GM12874 (cell line): ENCODE measurements at regions not wholly inside any gene's neighbourhood (a gene's known extent, or its start where the extent isn't known, plus 50 kb on each side); places are given as distances from the start of the nearest gene placed in this dataset.
A peak's percentile ranks its signal among the peaks of the same experiment; 100 is the strongest.

Source experiments
- TF ChIP-seq, protein P1 (sequence below): IDR thresholded peaks from 2 replicates; pipeline ENCODE4 v1.5.1; 2011; ENCODE audit warnings: low read depth, mild to moderate bottlenecking, control low read depth, low read length, moderate library complexity; ENCODE audit not compliant: insufficient read depth

DNA sequence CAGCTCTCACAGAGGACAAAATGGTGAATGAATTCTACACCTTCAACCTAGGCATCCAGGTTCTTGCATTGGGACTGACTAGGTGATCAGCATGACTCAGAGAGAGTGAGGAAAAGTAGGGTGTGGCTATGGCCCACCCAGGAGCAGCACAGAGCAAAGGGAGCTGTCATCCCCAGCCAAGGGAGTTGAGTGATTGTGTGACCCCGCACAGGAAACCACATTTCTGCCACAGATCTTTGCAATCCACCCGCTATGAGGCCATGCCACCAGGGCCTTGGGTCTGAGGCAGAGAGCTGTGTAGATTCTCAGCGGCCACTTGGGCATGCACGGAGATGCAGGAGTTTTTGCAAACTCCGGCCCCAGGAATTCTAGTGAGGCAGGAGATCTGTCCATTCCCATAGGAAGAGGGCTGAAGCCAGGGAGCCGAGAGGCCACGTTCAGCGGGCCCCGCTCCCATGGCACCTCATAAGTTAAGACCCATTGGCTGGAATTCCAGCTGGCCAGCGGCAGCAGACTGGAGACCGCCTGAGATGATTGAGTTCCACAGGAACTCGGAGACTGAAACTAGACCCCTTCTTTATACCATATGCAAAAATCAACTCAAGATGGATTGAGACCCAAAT, 75.9 kb downstream of the NAA11 start:
- TF ChIP-seq, protein P1, sequence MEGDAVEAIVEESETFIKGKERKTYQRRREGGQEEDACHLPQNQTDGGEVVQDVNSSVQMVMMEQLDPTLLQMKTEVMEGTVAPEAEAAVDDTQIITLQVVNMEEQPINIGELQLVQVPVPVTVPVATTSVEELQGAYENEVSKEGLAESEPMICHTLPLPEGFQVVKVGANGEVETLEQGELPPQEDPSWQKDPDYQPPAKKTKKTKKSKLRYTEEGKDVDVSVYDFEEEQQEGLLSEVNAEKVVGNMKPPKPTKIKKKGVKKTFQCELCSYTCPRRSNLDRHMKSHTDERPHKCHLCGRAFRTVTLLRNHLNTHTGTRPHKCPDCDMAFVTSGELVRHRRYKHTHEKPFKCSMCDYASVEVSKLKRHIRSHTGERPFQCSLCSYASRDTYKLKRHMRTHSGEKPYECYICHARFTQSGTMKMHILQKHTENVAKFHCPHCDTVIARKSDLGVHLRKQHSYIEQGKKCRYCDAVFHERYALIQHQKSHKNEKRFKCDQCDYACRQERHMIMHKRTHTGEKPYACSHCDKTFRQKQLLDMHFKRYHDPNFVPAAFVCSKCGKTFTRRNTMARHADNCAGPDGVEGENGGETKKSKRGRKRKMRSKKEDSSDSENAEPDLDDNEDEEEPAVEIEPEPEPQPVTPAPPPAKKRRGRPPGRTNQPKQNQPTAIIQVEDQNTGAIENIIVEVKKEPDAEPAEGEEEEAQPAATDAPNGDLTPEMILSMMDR = no peak

DNA sequence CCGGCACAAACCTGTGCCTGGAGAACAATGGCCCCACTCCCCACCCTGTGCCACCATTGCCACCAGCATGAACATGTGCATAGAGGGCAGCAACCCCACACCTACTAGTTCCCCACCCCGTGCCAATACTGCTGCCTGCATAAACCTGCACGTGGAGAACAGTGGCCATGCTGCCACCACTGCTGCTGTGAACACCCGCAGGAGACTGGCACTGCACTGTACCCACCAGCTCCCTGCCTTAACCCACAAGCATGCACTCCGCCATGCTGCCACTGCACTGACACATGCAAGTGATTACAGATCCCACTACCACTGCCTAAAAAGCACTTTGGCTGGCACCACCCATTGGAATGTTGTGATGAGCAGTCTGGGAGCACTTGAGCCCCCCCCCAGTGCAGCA, 77.3 kb downstream of the NAA11 start:
- TF ChIP-seq, protein P1 = no peak

DNA sequence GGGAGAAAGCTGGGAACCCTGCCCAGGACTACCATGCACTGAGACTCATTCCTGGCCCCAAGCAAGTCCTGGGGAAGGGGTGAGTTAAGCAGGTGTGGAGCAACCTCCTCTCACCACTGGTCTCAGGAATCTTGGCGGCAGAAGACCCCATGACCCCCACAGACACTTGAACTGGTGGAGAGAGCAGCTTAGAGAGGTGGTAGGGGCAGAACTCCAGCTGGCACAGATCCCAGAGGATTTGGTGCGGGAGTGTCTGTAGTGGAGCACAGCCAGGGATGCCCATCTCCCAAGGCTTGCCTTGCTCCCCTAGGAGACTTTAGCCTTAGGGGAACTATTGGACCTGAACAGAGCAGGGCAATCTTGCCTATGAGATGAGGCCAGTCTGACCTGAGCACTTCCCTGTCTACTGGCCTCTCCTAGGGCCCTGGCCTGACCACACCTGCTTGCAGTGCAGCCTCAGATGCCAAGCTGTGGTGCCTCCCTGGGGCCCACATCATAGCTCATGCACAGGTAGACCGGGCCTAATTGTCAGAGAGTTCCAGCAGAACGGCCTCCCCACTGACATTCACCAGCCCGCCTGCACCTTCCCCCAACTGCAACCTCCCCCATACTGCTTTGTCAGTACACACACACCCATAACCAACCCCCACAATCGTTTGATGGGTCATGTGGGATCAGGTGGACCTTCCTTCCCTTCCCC, 78.0 kb downstream of the NAA11 start:
- TF ChIP-seq, protein P1 = no peak

- TF ChIP-seq, protein P1 = peak; percentile 24; the same call in 1 of the 2 replicates
Measured at GRCh38 chr4:79241846-79242245, 84.0 kb downstream of the NAA11 start.

DNA sequence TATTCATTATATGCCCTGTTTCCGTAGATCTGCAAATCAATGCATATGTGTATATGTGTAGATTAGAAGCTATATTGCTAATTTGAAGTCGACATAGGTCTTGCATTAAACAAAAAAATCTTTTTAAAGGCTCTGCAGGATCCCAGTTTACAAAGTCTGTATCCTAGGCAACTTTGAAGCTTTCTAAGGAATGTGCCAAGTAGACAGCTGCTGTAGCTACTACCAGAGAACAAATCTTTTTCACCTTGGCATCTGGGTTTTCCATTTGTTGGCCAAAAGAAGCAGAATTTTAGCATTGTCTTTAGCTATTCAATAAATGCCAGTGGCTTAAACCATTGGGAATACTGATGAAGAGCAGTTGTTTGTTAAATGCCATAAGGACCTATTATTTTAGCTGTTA, 88.0 kb downstream of the NAA11 start:
- TF ChIP-seq, protein P1 = no peak

DNA sequence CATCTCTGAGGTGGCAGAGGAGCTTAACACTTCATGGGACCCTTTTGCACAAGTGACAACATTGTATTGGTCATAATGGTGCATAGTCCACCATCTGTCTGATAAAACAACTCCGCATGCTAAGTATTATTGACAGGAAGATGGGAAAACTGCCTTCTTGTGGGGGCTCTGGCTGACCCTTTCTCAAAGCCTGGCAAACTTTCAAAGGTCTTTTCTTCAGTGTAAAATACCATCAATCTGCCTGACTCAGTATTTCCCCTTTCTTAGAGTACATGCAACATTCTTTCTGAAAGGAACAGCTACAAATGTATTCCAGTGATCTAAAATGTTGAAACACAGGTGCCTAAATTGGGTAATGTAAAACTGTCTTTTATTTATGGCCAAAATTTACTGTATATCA, 89.1 kb downstream of the NAA11 start:
- TF ChIP-seq, protein P1 = no peak

DNA sequence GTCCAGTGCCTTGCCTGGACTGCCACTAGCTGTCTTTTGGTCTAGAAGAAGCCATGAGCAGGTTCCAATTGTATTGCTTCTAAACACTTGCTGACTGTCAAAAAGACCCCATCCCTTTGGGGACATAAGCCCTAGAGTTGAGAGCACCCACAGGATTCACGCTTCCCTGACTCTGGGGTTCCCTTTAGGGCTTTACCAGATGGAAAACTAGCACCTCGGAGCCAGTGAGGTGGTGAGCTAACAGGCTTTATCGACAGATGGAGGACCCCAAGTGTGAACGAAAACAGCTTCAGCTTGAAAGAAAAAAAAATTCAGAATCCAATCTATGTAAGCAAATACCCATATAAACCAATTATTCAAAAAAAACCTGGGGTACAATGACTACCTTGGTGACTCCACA, 90.8 kb downstream of the NAA11 start:
- TF ChIP-seq, protein P1 = no peak
